ENCODE measurements at regions not wholly inside any gene's neighbourhood (a gene's known extent, or its start where the extent isn't known, plus 50 kb on each side); places are given as distances from the start of the nearest gene placed in this dataset.

DNA sequence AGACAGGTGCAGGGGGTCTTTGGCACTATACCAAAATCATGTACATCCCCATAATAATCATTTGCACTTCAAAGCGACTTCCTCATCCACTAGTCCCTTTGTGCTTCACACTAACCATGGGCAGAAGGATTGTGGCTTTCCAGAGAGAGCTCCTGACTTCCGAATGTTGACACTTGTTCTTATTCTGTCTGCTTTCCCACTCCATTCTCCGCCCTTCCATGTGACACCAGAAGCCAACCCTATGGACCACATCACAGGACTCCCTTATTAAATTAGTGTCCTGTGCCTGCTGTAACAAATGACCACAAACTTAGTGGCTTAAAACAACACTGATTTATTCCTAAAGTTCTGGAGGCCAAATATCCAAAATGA, 91.6 kb downstream of the CMC2 start:
- Histone ChIP-seq H3K4me3 (ENCODE audit: low read depth, low read length) (no peak overlapping the region), H3K27ac (ENCODE audit: extremely low read depth, low read depth, low read length) (no peak overlapping the region), H3K9me3 (ENCODE audit: control insufficient read depth, insufficient read depth, low read depth, low read length) (no peaks in the 10 kb centered on the region), H3K4me1 (ENCODE audit: control insufficient read depth, insufficient read depth, low read length) (no peaks in the 10 kb centered on the region), H3K36me3 (ENCODE audit: control insufficient read depth in 2 of 2, insufficient read depth in 1 of 2, low read length in 2 of 2) (no peaks in the 10 kb centered on the region)
- TF ChIP-seq ZBTB48 (tag by site-specific recombination; IDR thresholded peaks at IDR 0.05) = no peak
- no peak for TF ChIP-seq ZNF248 (tag by site-specific recombination; IDR thresholded peaks at IDR 0.05)
- TF ChIP-seq MEIS1 (CRISPR knock-in tag; IDR thresholded peaks at IDR 0.05; ENCODE audit: borderline replicate concordance) = no peak
- TF ChIP-seq ZNF223 (tag by site-specific recombination; IDR thresholded peaks at IDR 0.05) = no peak
- no peak for TF ChIP-seq ZBTB21 (tag by site-specific recombination; IDR thresholded peaks at IDR 0.05)
- TF ChIP-seq, protein P1, sequence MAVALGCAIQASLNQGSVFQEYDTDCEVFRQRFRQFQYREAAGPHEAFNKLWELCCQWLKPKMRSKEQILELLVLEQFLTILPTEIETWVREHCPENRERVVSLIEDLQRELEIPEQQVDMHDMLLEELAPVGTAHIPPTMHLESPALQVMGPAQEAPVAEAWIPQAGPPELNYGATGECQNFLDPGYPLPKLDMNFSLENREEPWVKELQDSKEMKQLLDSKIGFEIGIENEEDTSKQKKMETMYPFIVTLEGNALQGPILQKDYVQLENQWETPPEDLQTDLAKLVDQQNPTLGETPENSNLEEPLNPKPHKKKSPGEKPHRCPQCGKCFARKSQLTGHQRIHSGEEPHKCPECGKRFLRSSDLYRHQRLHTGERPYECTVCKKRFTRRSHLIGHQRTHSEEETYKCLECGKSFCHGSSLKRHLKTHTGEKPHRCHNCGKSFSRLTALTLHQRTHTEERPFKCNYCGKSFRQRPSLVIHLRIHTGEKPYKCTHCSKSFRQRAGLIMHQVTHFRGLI (tag by site-specific recombination; IDR thresholded peaks at IDR 0.05) = no peak
- no peak for TF ChIP-seq ZBTB44 (tag by site-specific recombination; IDR thresholded peaks at IDR 0.05)
- no peak for TF ChIP-seq ZNF677 (tag by site-specific recombination; IDR thresholded peaks at IDR 0.05)
- POLR2A ChIA-PET = no interaction called here
- CTCF ChIA-PET = interaction anchor here (1.9 kb wide), 1 partner anchor 9 kb away, joined by 12 read pairs; no protein-coding TSS in a partner anchor

DNA sequence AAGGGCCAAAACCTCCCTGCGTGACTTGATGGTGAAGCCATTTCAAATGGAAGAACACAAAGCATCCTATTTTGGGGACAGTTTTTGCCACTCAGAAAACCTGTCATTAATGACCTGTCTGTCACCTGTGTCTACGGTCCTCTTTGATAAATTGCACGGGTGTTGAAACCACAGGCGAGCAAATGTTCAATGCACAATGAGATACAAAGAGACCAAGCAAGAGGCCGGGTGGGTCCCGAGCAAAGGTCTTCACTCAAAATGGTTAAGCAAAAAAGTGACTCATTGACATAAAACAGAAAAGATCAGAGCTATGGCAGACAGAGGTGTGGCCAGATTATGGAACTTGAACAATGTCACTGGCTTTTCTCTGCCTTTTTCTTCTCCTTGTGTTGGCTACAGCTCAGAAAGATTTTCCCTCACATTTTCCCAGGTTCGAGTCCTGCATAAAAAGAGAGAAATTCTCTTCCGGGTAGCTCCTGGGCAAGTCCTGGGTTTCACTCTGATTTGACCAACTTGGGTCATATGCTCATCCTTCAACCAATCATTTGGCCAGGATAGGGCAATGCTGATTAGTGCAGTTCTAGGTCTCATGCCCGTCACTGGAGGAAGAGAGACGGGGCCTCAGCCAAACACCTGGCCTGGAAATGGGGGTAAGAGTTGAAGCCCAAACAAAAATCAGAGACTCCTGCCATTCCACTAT, 92.2 kb downstream of the CMC2 start:
- H3K27ac ChIP-seq (ENCODE audit: extremely low read depth, low read depth, low read length) = no peak overlapping the region
- ChIA-PET CTCF (interaction anchor here (1.9 kb wide), 1 partner anchor 10 kb away, joined by 12 read pairs; no protein-coding TSS in a partner anchor), POLR2A (no interaction called here)
- H3K36me3 ChIP-seq (ENCODE audit: control insufficient read depth in 2 of 2, insufficient read depth in 1 of 2, low read length in 2 of 2) = no peaks in the 10 kb centered on the region
- H3K4me3 ChIP-seq (ENCODE audit: low read depth, low read length) = no peak overlapping the region
- H3K9me3 ChIP-seq (ENCODE audit: control insufficient read depth, insufficient read depth, low read depth, low read length) = no peaks in the 10 kb centered on the region
- H3K4me1 ChIP-seq (ENCODE audit: control insufficient read depth, insufficient read depth, low read length) = no peaks in the 10 kb centered on the region
- TF ChIP-seq OSR2 (tag by site-specific recombination; IDR thresholded peaks at IDR 0.05) (no peak), PRDM4 (tag by site-specific recombination; IDR thresholded peaks at IDR 0.05) (no peak), HOXD13 (CRISPR knock-in tag; IDR thresholded peaks at IDR 0.05; ENCODE audit: borderline replicate concordance) (no peak), ZNF561 (tag by site-specific recombination; IDR thresholded peaks at IDR 0.05; ENCODE audit: borderline replicate concordance) (no peak), KLF10 (tag by site-specific recombination; IDR thresholded peaks at IDR 0.05) (no peak), SP3 (tag by site-specific recombination; IDR thresholded peaks at IDR 0.05) (no peak), ZNF621 (tag by site-specific recombination; IDR thresholded peaks at IDR 0.05) (no peak), ZNF175 (tag by site-specific recombination; IDR thresholded peaks at IDR 0.05) (no peak), HOXC10 (CRISPR knock-in tag; IDR thresholded peaks at IDR 0.05) (no peak), ZNF513 (tag by site-specific recombination; IDR thresholded peaks at IDR 0.05) (no peak), ZNF518A (tag by site-specific recombination; conservative IDR thresholded peaks at IDR 0.05; ENCODE audit: low read depth) (no peak)
- TF ChIP-seq, protein P2, sequence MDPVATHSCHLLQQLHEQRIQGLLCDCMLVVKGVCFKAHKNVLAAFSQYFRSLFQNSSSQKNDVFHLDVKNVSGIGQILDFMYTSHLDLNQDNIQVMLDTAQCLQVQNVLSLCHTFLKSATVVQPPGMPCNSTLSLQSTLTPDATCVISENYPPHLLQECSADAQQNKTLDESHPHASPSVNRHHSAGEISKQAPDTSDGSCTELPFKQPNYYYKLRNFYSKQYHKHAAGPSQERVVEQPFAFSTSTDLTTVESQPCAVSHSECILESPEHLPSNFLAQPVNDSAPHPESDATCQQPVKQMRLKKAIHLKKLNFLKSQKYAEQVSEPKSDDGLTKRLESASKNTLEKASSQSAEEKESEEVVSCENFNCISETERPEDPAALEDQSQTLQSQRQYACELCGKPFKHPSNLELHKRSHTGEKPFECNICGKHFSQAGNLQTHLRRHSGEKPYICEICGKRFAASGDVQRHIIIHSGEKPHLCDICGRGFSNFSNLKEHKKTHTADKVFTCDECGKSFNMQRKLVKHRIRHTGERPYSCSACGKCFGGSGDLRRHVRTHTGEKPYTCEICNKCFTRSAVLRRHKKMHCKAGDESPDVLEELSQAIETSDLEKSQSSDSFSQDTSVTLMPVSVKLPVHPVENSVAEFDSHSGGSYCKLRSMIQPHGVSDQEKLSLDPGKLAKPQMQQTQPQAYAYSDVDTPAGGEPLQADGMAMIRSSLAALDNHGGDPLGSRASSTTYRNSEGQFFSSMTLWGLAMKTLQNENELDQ (tag by site-specific recombination; IDR thresholded peaks at IDR 0.05; ENCODE audit: low read depth) = no peak

Data from HEK293 (cell line).